Astrocyte (in vitro differentiated cells and primary cell): ENCODE measurements at regions not wholly inside any gene's neighbourhood (a gene's known extent, or its start where the extent isn't known, plus 50 kb on each side); places are given as distances from the start of the nearest gene placed in this dataset.

Experiments
- DNase-seq: peaks from one replicate; pipeline ENCODE4 v3.0.0-alpha.2; 2010; ENCODE audit warnings: low read depth
- FAIRE-seq: peaks from 2 replicates; lab custom pipeline; 2011; peaks lifted over from hg19 to GRCh38; lab: Jason Lieb, UNC
- H2AFZ ChIP-seq: 2 replicates; pipeline ENCODE4 v1.6.0; 2012; ENCODE audit warnings: low read depth, low read length, inconsistent platforms
- H3K27ac ChIP-seq: 2 replicates; pipeline ENCODE4 v1.5.1; 2011; ENCODE audit warnings: low read depth, low read length, inconsistent platforms
- H3K27me3 ChIP-seq: 2 replicates; pipeline ENCODE4 v1.6.0; 2011; ENCODE audit warnings: low read length, inconsistent platforms; ENCODE audit not compliant: insufficient read depth
- H3K36me3 ChIP-seq: 2 replicates; pipeline ENCODE4 v1.5.1; 2011; ENCODE audit warnings: low read length, inconsistent platforms; ENCODE audit not compliant: insufficient read depth
- H3K4me1 ChIP-seq: 2 replicates; pipeline ENCODE4 v1.5.1; 2011; ENCODE audit warnings: low read length, inconsistent platforms; ENCODE audit not compliant: insufficient read depth
- H3K4me2 ChIP-seq: 2 replicates; pipeline ENCODE4 v1.6.0; 2012; ENCODE audit warnings: low read length, inconsistent platforms
- H3K4me3 ChIP-seq: 2 replicates; pipeline ENCODE4 v1.5.1; 2011; ENCODE audit warnings: low read depth, mild to moderate bottlenecking, low read length, inconsistent platforms; ENCODE audit not compliant: insufficient read depth
- H3K79me2 ChIP-seq: 2 replicates; pipeline ENCODE4 v1.6.0; 2012; ENCODE audit warnings: mild to moderate bottlenecking, low read length, inconsistent platforms; ENCODE audit not compliant: insufficient read depth
- H3K9ac ChIP-seq: 2 replicates; pipeline ENCODE4 v1.6.0; 2012; ENCODE audit warnings: mild to moderate bottlenecking, low read length, inconsistent platforms
- H3K9me3 ChIP-seq: 2 replicates; pipeline ENCODE4 v1.5.1; 2012; ENCODE audit warnings: low read depth, mild to moderate bottlenecking, low read length, inconsistent platforms; ENCODE audit not compliant: insufficient read depth
- H4K20me1 ChIP-seq: 2 replicates; pipeline ENCODE4 v1.6.0; 2012; ENCODE audit warnings: low read length, inconsistent platforms; ENCODE audit not compliant: insufficient read depth
- H3K27ac Mint-ChIP-seq: one replicate; pipeline ENCODE4 v1.8.0; 2021; ENCODE audit warnings: mild to moderate bottlenecking, mixed read lengths; ENCODE audit not compliant: unreplicated experiment
- H3K27me3 Mint-ChIP-seq: one replicate; pipeline ENCODE4 v1.8.0; 2021; ENCODE audit warnings: low read depth, mixed read lengths; ENCODE audit not compliant: unreplicated experiment
- H3K36me3 Mint-ChIP-seq: one replicate; pipeline ENCODE4 v1.8.0; 2021; ENCODE audit warnings: low read depth, mixed read lengths; ENCODE audit not compliant: unreplicated experiment
- H3K4me1 Mint-ChIP-seq: one replicate; pipeline ENCODE4 v1.8.0; 2021; ENCODE audit warnings: low read depth, mixed read lengths; ENCODE audit not compliant: unreplicated experiment
- H3K4me3 Mint-ChIP-seq: one replicate; pipeline ENCODE4 v1.8.0; 2021; ENCODE audit warnings: mild to moderate bottlenecking, moderate library complexity, mixed read lengths; ENCODE audit not compliant: unreplicated experiment
- H3K9me3 Mint-ChIP-seq: one replicate; pipeline ENCODE4 v1.8.0; 2021; ENCODE audit warnings: mild to moderate bottlenecking, mixed read lengths; ENCODE audit not compliant: unreplicated experiment
- CTCF ChIP-seq: IDR thresholded peaks from 2 replicates; pipeline ENCODE4 v1.5.1; 2011; ENCODE audit warnings: low read depth, mild to moderate bottlenecking, inconsistent platforms, low read length, moderate library complexity; ENCODE audit not compliant: insufficient read depth
- EZH2 ChIP-seq: IDR thresholded peaks from 2 replicates; pipeline ENCODE4 v1.6.1; 2012; ENCODE audit warnings: mild to moderate bottlenecking, low read length, inconsistent platforms; ENCODE audit not compliant: insufficient read depth

DNA sequence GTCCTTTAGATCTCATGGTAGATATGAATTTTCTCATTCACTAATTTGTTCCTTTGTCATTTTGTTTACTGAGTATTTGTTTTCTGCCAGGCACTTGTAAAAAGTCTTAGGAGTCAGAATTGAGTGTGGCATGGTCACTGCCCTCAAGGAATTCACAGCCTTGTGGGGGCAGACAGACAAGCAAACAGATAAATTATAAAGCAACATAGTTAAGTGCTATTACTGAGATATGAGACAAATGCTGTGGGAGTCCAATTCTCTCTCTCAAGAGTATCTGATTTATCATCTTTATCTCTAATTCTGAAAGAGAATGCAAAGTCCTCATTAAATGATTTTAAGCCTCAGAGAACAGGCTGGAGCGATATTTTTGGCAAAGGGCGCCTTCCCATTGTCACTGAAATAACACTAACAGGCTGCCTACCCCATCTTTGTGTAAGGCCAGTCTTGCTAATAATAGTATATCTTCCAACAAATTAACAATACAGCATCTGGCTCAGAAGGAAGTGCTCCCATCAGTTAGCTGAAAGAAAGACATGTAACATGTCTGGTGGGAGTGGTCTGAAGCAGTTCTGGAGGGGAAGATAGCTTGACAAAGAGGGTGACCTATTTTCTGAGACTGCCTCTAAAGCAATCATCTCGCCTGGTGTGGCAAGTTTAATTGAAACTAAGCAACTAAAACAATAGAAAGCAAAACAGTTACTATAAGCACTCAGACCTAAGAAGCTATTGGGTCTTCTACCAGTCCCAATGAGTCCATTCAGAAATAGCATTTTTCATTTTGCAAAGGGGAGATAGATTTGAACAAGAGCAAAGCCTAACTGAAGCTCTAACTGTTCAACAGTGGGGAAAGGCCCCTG is 61.5 kb upstream of the AMOT start:
- H4K20me1 ChIP-seq = no peaks in the 10 kb centered on the region
- TF ChIP-seq EZH2 (no peak), CTCF (no peak)
- Mint-ChIP-seq H3K36me3 (no peaks in the 10 kb centered on the region), H3K27me3 (no peaks in the 10 kb centered on the region), H3K4me1 (no peaks in the 10 kb centered on the region), H3K27ac (no peak overlapping the region), H3K4me3 (no peak overlapping the region), H3K9me3 (no peaks in the 10 kb centered on the region)
- no peak for DNase-seq
- no peak for FAIRE-seq
- H3K9me3 ChIP-seq = no peaks in the 10 kb centered on the region
- H3K79me2 ChIP-seq = no peaks in the 10 kb centered on the region
- H3K9ac ChIP-seq = no peak overlapping the region
- H3K27ac ChIP-seq = no peak overlapping the region
- H3K4me3 ChIP-seq = no peak overlapping the region
- H2AFZ ChIP-seq = no peak overlapping the region
- H3K4me2 ChIP-seq = no peak overlapping the region
- H3K36me3 ChIP-seq = no peaks in the 10 kb centered on the region
- no peaks in the 10 kb centered on the region for H3K27me3 ChIP-seq
- H3K4me1 ChIP-seq = no peaks in the 10 kb centered on the region

DNA sequence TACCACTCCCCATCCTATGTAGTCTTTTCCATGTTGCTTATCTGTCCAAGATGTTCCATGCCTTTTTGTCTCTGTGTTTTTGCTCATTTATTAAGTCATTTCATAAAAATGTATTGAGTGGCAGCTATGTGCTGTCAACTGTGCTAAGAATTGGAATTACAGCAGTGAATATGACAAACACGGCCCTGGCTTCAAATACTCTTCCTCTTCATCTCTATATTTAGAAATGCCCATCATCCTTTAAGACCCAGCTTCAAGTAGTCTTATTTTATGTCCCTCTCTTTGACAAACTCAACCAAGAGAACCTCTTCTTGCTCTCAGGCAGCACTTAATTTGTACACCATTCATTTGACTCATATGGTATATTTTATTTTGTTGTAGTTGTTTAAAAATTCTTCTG is 55.4 kb upstream of the AMOT start:
- Histone ChIP-seq H3K27me3 (no peaks in the 10 kb centered on the region), H3K9ac (no peak overlapping the region), H3K9me3 (no peaks in the 10 kb centered on the region), H3K27ac (no peak overlapping the region), H2AFZ (no peak overlapping the region), H3K36me3 (no peaks in the 10 kb centered on the region), H3K4me2 (no peak overlapping the region), H3K79me2 (no peaks in the 10 kb centered on the region), H3K4me3 (no peak overlapping the region), H4K20me1 (no peaks in the 10 kb centered on the region), H3K4me1 (no peaks in the 10 kb centered on the region)
- no peaks in the 10 kb centered on the region for H3K36me3 Mint-ChIP-seq
- H3K27me3 Mint-ChIP-seq = no peaks in the 10 kb centered on the region
- no peaks in the 10 kb centered on the region for H3K9me3 Mint-ChIP-seq
- no peak overlapping the region for H3K4me3 Mint-ChIP-seq
- H3K4me1 Mint-ChIP-seq = no peaks in the 10 kb centered on the region
- DNase-seq = no peak
- no peak for TF ChIP-seq EZH2
- TF ChIP-seq CTCF = no peak
- no peak for FAIRE-seq
- no peak overlapping the region for H3K27ac Mint-ChIP-seq
